ENCODE measurements at regions not wholly inside any gene's neighbourhood (a gene's known extent, or its start where the extent isn't known, plus 50 kb on each side); places are given as distances from the start of the nearest gene placed in this dataset.

DNA sequence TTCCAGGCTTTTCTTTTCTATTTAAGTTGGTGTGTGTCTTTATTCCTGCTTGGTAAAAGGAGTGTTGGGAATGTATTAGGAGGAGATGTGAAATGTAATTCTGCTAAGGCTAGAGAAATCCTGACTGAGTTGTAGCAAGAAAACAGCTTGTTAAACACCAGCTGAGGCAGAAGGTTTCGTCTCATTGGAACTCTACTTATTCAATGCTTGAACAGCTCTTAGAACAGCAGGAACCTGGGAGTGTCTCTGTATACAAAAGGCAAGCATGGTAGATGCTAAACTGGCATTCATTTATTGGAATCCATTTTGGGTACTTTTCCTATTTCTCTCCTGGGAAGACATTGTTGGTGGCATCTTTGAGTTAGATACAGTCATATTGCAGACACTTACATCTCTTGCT is 280.9 kb downstream of the HRH4 start:
- Histone ChIP-seq H3K27ac (replicated peaks in 1 of 4) (no peak overlapping the region), H3K27me3 (no peaks in the 10 kb centered on the region), H3K36me3 (no peaks in the 10 kb centered on the region), H3K9me3 (no peaks in the 10 kb centered on the region), H3K4me3 (no peak overlapping the region), H3K4me1 (no peaks in the 10 kb centered on the region)
- TF ChIP-seq CTCF (IDR thresholded peaks at IDR 0.05) (no peak), POLR2A (IDR thresholded peaks at IDR 0.05; ENCODE audit: low read depth) (no peak), EP300 (IDR thresholded peaks at IDR 0.05) (no peak), POLR2AphosphoS5 (IDR thresholded peaks at IDR 0.05) (no peak)
- intact Hi-C loops (cut with DNase I): loop anchor here (10.0 kb wide), 1 partner anchor 53 kb away; no protein-coding TSS in a partner anchor
- DNase-seq (ENCODE audit: extremely low spot score): no peak
- WGBS: 83% methylated on average over 1 of the region's 1 CpG

DNA sequence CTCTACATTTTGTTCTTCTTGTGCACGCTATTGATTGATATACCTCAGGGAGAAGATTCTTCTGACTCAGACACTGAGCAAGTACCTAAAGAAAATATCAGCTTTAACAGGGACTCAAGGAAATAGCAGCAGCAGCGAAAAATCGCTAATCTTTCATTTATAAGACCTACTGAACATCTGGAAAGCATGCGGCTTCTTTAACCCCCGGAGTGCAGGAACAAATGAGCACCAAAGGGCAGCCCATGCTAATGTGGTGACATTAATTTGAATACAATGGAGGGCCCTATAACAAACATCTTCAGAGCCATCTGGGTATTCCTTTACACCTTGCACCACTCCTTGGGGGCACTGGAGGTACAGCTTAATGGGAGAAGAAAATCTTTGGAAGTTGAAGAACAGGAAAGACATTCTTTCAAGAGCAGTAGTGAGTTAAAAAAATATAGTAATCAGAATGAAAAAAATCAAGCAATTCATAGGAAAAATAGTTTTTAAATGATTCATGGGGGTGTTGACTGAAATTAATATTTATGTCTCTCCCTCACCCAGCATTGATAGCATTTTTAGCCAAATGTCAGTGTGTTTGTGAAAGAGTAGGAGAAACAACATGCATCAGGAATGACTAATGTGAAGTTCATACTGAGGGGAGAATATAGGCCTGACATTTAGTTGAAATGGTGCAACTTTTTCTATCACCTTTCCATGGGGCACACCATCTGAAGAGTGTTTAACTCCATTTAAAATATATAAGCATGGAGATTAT is 281.7 kb downstream of the HRH4 start:
- H3K4me3 ChIP-seq: no peak overlapping the region
- intact Hi-C loops (cut with DNase I): loop anchor here (10.0 kb wide), 1 partner anchor 53 kb away; no protein-coding TSS in a partner anchor
- H3K36me3 ChIP-seq: no peaks in the 10 kb centered on the region
- H3K4me1 ChIP-seq: no peaks in the 10 kb centered on the region
- no peaks in the 10 kb centered on the region for H3K27me3 ChIP-seq
- TF ChIP-seq POLR2AphosphoS5 (IDR thresholded peaks at IDR 0.05): no peak
- TF ChIP-seq POLR2A (IDR thresholded peaks at IDR 0.05; ENCODE audit: low read depth): no peak
- TF ChIP-seq CTCF (IDR thresholded peaks at IDR 0.05): no peak
- no peaks in the 10 kb centered on the region for H3K9me3 ChIP-seq
- WGBS: 60% methylated on average over 5 of the region's 5 CpGs
- peak; percentile 31 for DNase-seq (ENCODE audit: extremely low spot score)
- no peak overlapping the region for H3K27ac ChIP-seq (replicated peaks in 1 of 4)

DNA sequence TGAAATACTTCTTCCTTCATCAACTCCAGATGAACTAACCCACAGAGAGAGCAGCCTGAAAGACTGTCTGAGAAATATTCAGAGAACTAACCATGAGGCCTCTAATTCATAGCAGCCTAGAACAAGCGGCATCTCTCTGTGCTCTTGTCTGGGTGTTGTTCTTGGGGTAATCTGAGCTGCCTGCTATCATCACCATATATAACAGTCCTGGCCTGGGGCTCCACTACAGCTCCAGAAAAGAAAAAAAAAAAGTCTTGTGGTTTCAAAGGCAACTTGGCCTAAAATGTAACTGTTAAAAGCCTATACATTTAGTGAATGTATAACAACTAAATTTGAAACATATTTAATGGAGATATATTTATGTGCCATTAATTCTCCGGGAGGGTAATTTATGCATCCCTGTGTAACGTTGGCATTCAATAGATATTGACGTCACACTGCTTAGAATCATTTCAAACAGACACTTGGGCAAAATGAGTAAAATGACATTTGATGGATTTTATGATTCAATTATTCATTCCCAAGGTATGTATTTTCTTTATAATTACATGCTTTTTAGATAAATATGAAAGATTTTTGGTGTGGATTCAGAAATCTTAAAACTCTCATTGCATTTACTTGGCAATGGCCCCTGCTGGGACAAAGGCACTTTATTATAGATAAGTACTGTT is 294.3 kb downstream of the HRH4 start:
- peaks cover 0 to 5% (median 0%) of the 10 kb centered on the region in 4 donors for H3K27me3 ChIP-seq
- H3K36me3 ChIP-seq: no peaks in the 10 kb centered on the region
- 81% methylated on average over 4 of the region's 4 CpGs for WGBS
- H3K27ac ChIP-seq (replicated peaks in 1 of 4): no peak overlapping the region
- DNase-seq (ENCODE audit: extremely low spot score): no peak
- H3K4me1 ChIP-seq: no peaks in the 10 kb centered on the region
- TF ChIP-seq EP300 (IDR thresholded peaks at IDR 0.05) (no peak), CTCF (IDR thresholded peaks at IDR 0.05) (no peak), POLR2A (IDR thresholded peaks at IDR 0.05; ENCODE audit: low read depth) (no peak), POLR2AphosphoS5 (IDR thresholded peaks at IDR 0.05) (no peak)
- intact Hi-C loops (cut with DNase I): no loop called here
- no peak overlapping the region for H3K4me3 ChIP-seq
- no peaks in the 10 kb centered on the region for H3K9me3 ChIP-seq

DNA sequence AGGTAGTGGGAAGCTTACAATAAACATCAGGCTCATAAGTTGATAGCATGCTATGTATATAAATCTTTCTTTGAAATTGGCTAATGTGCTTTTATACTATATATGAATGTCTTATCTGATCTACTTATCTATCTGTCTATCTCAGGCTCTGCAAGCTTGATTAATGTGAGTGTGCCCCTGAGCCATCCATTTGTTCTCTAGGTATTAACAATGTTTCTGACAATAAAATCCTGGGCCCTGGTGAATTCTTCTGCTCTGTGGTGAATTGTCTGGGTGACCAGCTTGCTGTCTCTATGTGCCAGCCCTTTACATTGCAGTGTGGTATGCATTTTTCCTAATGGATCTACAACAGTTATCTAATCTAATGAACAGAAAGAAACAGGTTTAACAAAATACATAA is 295.9 kb downstream of the HRH4 start:
- Histone ChIP-seq H3K4me3 (no peak overlapping the region), H3K36me3 (no peaks in the 10 kb centered on the region), H3K4me1 (no peaks in the 10 kb centered on the region), H3K27me3 (peaks cover 0 to under 1% (median 0%) of the 10 kb centered on the region in 4 donors), H3K9me3 (peaks cover 0 to 4% (median under 1%) of the 10 kb centered on the region in 4 donors), H3K27ac (replicated peaks in 1 of 4) (no peak overlapping the region)
- TF ChIP-seq EP300 (IDR thresholded peaks at IDR 0.05) (no peak), CTCF (IDR thresholded peaks at IDR 0.05) (no peak), POLR2AphosphoS5 (IDR thresholded peaks at IDR 0.05) (no peak), POLR2A (IDR thresholded peaks at IDR 0.05; ENCODE audit: low read depth) (no peak)
- intact Hi-C loops (cut with DNase I): no loop called here
- no peak for DNase-seq (ENCODE audit: extremely low spot score)
